ENCODE measurements at regions not wholly inside any gene's neighbourhood (a gene's known extent, or its start where the extent isn't known, plus 50 kb on each side); places are given as distances from the start of the nearest gene placed in this dataset.
"Not testable (repeated sequence)": the region's sequence is repeated elsewhere in the genome, so short reads cannot be mapped to it uniquely, and the experiment has no call there.

- DNase-seq (ENCODE audit: low read depth in 2 of 2, low spot score in 1 of 2): no peak
Measured at GRCh38 chr3:40695848-40696247, 171.1 kb downstream of the ZNF621 start.

- DNase-seq (ENCODE audit: low read depth in 2 of 2, low spot score in 1 of 2): not testable (repeated sequence)
Measured at GRCh38 chr3:40698611-40699010, 173.9 kb downstream of the ZNF621 start.

GRCh38 chr3:40701016-40701588 is 176.3 kb downstream of the ZNF621 start:
- DNase-seq (ENCODE audit: low read depth in 2 of 2, low spot score in 1 of 2): no peak

- no peak for DNase-seq (ENCODE audit: low read depth in 2 of 2, low spot score in 1 of 2)
Measured at GRCh38 chr3:40704224-40704623, 179.5 kb downstream of the ZNF621 start.

- DNase-seq (ENCODE audit: low read depth in 2 of 2, low spot score in 1 of 2): no peak
Measured at GRCh38 chr3:40705663-40706062, 180.9 kb downstream of the ZNF621 start.

GRCh38 chr3:40713306-40713705 is 188.5 kb downstream of the ZNF621 start:
- DNase-seq (ENCODE audit: low read depth in 2 of 2, low spot score in 1 of 2): no peak

GRCh38 chr3:40713795-40714194 is 189.0 kb downstream of the ZNF621 start:
- DNase-seq (ENCODE audit: low read depth in 2 of 2, low spot score in 1 of 2): no peak

GRCh38 chr3:40714771-40715345 is 190.1 kb downstream of the ZNF621 start:
- no peak for DNase-seq (ENCODE audit: low read depth in 2 of 2, low spot score in 1 of 2)

- DNase-seq (ENCODE audit: low read depth in 2 of 2, low spot score in 1 of 2): no peak
Measured at GRCh38 chr3:40715551-40715950, 190.8 kb downstream of the ZNF621 start.

- no peak for DNase-seq (ENCODE audit: low read depth in 2 of 2, low spot score in 1 of 2)
Measured at GRCh38 chr3:40717471-40717870, 192.7 kb downstream of the ZNF621 start.

GRCh38 chr3:40718209-40718608 is 193.4 kb downstream of the ZNF621 start:
- no peak for DNase-seq (ENCODE audit: low read depth in 2 of 2, low spot score in 1 of 2)

GRCh38 chr3:40718681-40719080 is 193.9 kb downstream of the ZNF621 start:
- DNase-seq (ENCODE audit: low read depth in 2 of 2, low spot score in 1 of 2): no peak

- no peak for DNase-seq (ENCODE audit: low read depth in 2 of 2, low spot score in 1 of 2)
Measured at GRCh38 chr3:40719660-40720287, 195.0 kb downstream of the ZNF621 start.

GRCh38 chr3:40720341-40720740 is 195.6 kb downstream of the ZNF621 start:
- DNase-seq (ENCODE audit: low read depth in 2 of 2, low spot score in 1 of 2): no peak

GRCh38 chr3:40720863-40721262 is 196.1 kb downstream of the ZNF621 start:
- DNase-seq (ENCODE audit: low read depth in 2 of 2, low spot score in 1 of 2): no peak

- no peak for DNase-seq (ENCODE audit: low read depth in 2 of 2, low spot score in 1 of 2)
Measured at GRCh38 chr3:40723083-40723660, 198.4 kb downstream of the ZNF621 start.

GRCh38 chr3:40725031-40725430 is 200.3 kb downstream of the ZNF621 start:
- DNase-seq (ENCODE audit: low read depth in 2 of 2, low spot score in 1 of 2): no peak

GRCh38 chr3:40731445-40731844 is 206.7 kb downstream of the ZNF621 start:
- no peak for DNase-seq (ENCODE audit: low read depth in 2 of 2, low spot score in 1 of 2)

- DNase-seq (ENCODE audit: low read depth in 2 of 2, low spot score in 1 of 2): no peak
Measured at GRCh38 chr3:40736943-40737342, 212.2 kb downstream of the ZNF621 start.

- no peak for DNase-seq (ENCODE audit: low read depth in 2 of 2, low spot score in 1 of 2)
Measured at GRCh38 chr3:40737343-40737742, 212.6 kb downstream of the ZNF621 start.

GRCh38 chr3:40739971-40740370 is 215.2 kb downstream of the ZNF621 start:
- DNase-seq (ENCODE audit: low read depth in 2 of 2, low spot score in 1 of 2): no peak

GRCh38 chr3:40741729-40742128 is 217.0 kb downstream of the ZNF621 start:
- DNase-seq (ENCODE audit: low read depth in 2 of 2, low spot score in 1 of 2): no peak
